Spinal cord (tissue), 9 donors: ENCODE measurements at regions not wholly inside any gene's neighbourhood (a gene's known extent, or its start where the extent isn't known, plus 50 kb on each side); places are given as distances from the start of the nearest gene placed in this dataset.

Source experiments
- DNase-seq, 6 donors: peaks; one replicate each; pipeline versions ENCODE4 v3.0.0 to v3.0.0-alpha.2; 2013 to 2015; ENCODE audit warnings: low spot score in 6 of 6, low read depth in 4 of 6
- H3K27ac ChIP-seq: one replicate; pipeline ENCODE4 v1.5.1; 2013; ENCODE audit warnings: low read depth, low read length, control low read depth
- H3K27me3 ChIP-seq: one replicate; pipeline ENCODE4 v1.6.1; 2013; ENCODE audit warnings: low read length; ENCODE audit not compliant: control insufficient read depth, insufficient read depth
- H3K36me3 ChIP-seq: one replicate; pipeline ENCODE4 v1.6.1; 2013; ENCODE audit warnings: low read length; ENCODE audit not compliant: control insufficient read depth, insufficient read depth
- H3K4me1 ChIP-seq: one replicate; pipeline ENCODE4 v1.6.1; 2013; ENCODE audit warnings: low read length; ENCODE audit not compliant: control insufficient read depth, insufficient read depth
- H3K4me3 ChIP-seq: one replicate; pipeline ENCODE4 v1.5.1; 2013; ENCODE audit warnings: low read depth, low read length, control low read depth
- H3K9me3 ChIP-seq: one replicate; pipeline ENCODE4 v1.6.1; 2013; ENCODE audit warnings: low read length; ENCODE audit not compliant: control insufficient read depth, insufficient read depth
- WGBS: methylation state at CpG from one replicate; pipeline ENCODE4 v1.1.5; 2013; ENCODE audit warnings: missing lambda C conversion rate; ENCODE audit not compliant: insufficient coverage; 5-methylcytosine and 5-hydroxymethylcytosine counted together
- donor health status: healthy.

- H3K4me1 ChIP-seq: peaks cover 22% of the 10 kb centered on the region
- WGBS: 100% methylated on average over 1 of the region's 3 CpGs
- no peaks in the 10 kb centered on the region for H3K9me3 ChIP-seq
- H3K27ac ChIP-seq: no peak overlapping the region
- H3K27me3 ChIP-seq: no peaks in the 10 kb centered on the region
- no peak for DNase-seq
- H3K4me3 ChIP-seq: no peak overlapping the region
- H3K36me3 ChIP-seq: no peaks in the 10 kb centered on the region
Observed at GRCh38 chr9:70478963-70479641, 64.6 kb upstream of the KLF9 start.

GRCh38 chr9:70477907-70478480 is 63.5 kb upstream of the KLF9 start:
- Histone ChIP-seq H3K27me3 (no peaks in the 10 kb centered on the region), H3K36me3 (no peaks in the 10 kb centered on the region), H3K4me1 (peaks cover 22% of the 10 kb centered on the region), H3K4me3 (no peak overlapping the region), H3K27ac (no peak overlapping the region), H3K9me3 (no peaks in the 10 kb centered on the region)
- 69% methylated on average over 1 of the region's 2 CpGs for WGBS
- DNase-seq: peak in 1 of 6 donors; percentile 34

GRCh38 chr9:70477146-70477745 is 62.8 kb upstream of the KLF9 start:
- no peaks in the 10 kb centered on the region for H3K36me3 ChIP-seq
- H3K4me1 ChIP-seq: peaks cover 22% of the 10 kb centered on the region
- no peaks in the 10 kb centered on the region for H3K27me3 ChIP-seq
- no peak overlapping the region for H3K4me3 ChIP-seq
- no peaks in the 10 kb centered on the region for H3K9me3 ChIP-seq
- 57% methylated on average over 2 of the region's 5 CpGs for WGBS
- no peak overlapping the region for H3K27ac ChIP-seq
- no peak for DNase-seq

- Histone ChIP-seq H3K27me3 (no peaks in the 10 kb centered on the region), H3K4me1 (peaks cover 16% of the 10 kb centered on the region), H3K4me3 (no peak overlapping the region), H3K36me3 (no peaks in the 10 kb centered on the region), H3K9me3 (no peaks in the 10 kb centered on the region), H3K27ac (no peak overlapping the region)
- DNase-seq: peak in 1 of 6 donors; percentile 44
- WGBS: 40% methylated on average over 1 of the region's 2 CpGs
Observed at GRCh38 chr9:70475211-70475610, 60.8 kb upstream of the KLF9 start.

- no peak overlapping the region for H3K4me3 ChIP-seq
- H3K4me1 ChIP-seq: peaks cover 9% of the 10 kb centered on the region
- H3K9me3 ChIP-seq: no peaks in the 10 kb centered on the region
- no peak for DNase-seq
- no peak overlapping the region for H3K27ac ChIP-seq
- no peaks in the 10 kb centered on the region for H3K36me3 ChIP-seq
- WGBS: 80% methylated on average over 1 of the region's 2 CpGs
- H3K27me3 ChIP-seq: no peaks in the 10 kb centered on the region
Observed at GRCh38 chr9:70474413-70474812, 60.0 kb upstream of the KLF9 start.

GRCh38 chr9:70472268-70473249 is 58.1 kb upstream of the KLF9 start:
- peak in 1 of 6 donors; percentile 45 for DNase-seq
- WGBS: 69% methylated on average over 6 of the region's 14 CpGs
- Histone ChIP-seq H3K4me1 (no peaks in the 10 kb centered on the region), H3K27ac (no peak overlapping the region), H3K27me3 (no peaks in the 10 kb centered on the region), H3K4me3 (no peak overlapping the region), H3K9me3 (no peaks in the 10 kb centered on the region), H3K36me3 (no peaks in the 10 kb centered on the region)

- Histone ChIP-seq H3K4me3 (no peak overlapping the region), H3K36me3 (no peaks in the 10 kb centered on the region), H3K9me3 (no peaks in the 10 kb centered on the region), H3K27me3 (no peaks in the 10 kb centered on the region), H3K27ac (no peak overlapping the region), H3K4me1 (no peaks in the 10 kb centered on the region)
- WGBS: 53% methylated on average over 5 of the region's 9 CpGs
- no peak for DNase-seq
Observed at GRCh38 chr9:70470050-70471015, 55.9 kb upstream of the KLF9 start.

- Histone ChIP-seq H3K27me3 (no peaks in the 10 kb centered on the region), H3K4me3 (no peak overlapping the region), H3K4me1 (no peaks in the 10 kb centered on the region), H3K9me3 (no peaks in the 10 kb centered on the region), H3K27ac (no peak overlapping the region), H3K36me3 (no peaks in the 10 kb centered on the region)
- DNase-seq: no peak
- no CpG with 5 or more reads among the region's 3 CpGs for WGBS
Observed at GRCh38 chr9:70468291-70468690, 53.8 kb upstream of the KLF9 start.
